A549 (cell line): ENCODE measurements at regions not wholly inside any gene's neighbourhood (a gene's known extent, or its start where the extent isn't known, plus 50 kb on each side); places are given as distances from the start of the nearest gene placed in this dataset.

Experiments
- ATAC-seq, 2 experiments: fragments of 200-7000 bp in 1 of 2; fragments of >200 bp in 1 of 2; cut with Nextera tagmentation in 1 of 2; cut with Tn5 transposase in 1 of 2; 3 replicates each; pipeline versions ENCODE4 v1.8.0 to v1.9.1; 2018 to 2020; ENCODE audit warnings: mild to moderate bottlenecking in 1 of 2, moderate library complexity in 1 of 2
- CTCF ChIA-PET: fragments of 300-600 bp; sonication (Branson Sonifier 250); formaldehyde crosslinking; extraction: SDS; loops from one replicate; lab custom pipeline; 2021; ENCODE audit warnings: antibody characterized with exemption, inconsistent platforms; lab: Yijun Ruan, JAX
- POLR2A ChIA-PET: fragments of 350-600 bp; formaldehyde crosslinking; extraction: SDS; loops from one replicate; lab custom pipeline; 2021; ENCODE audit warnings: antibody characterized with exemption, inconsistent platforms; lab: Yijun Ruan, JAX
- DNase-seq, 2 experiments: peaks; one replicate each; pipeline versions ENCODE4 v3.0.0 to v3.0.0-alpha.2; 2011 to 2016; ENCODE audit warnings: low read depth in 1 of 2, low spot score in 1 of 2
- FAIRE-seq: peaks from 2 replicates; lab custom pipeline; 2011; peaks lifted over from hg19 to GRCh38; lab: Jason Lieb, UNC
- H3K27ac ChIP-seq, 2 experiments: fragments of >200 bp; sonication (Bioruptor Twin); formaldehyde crosslinking; 3 replicates each; pipeline ENCODE4 v1.5.1; 2016 to 2017
- H3K4me1 ChIP-seq: fragments of >200 bp; sonication (Bioruptor Twin); formaldehyde crosslinking; 3 replicates; pipeline ENCODE4 v1.6.1; 2016
- H3K4me2 ChIP-seq: fragments of >200 bp; sonication (Bioruptor Twin); formaldehyde crosslinking; 3 replicates; pipeline ENCODE4 v1.6.1; 2016
- H3K4me3 ChIP-seq: fragments of >200 bp; sonication (Bioruptor Twin); formaldehyde crosslinking; 3 replicates; pipeline ENCODE4 v1.5.1; 2016
- H3K9me3 ChIP-seq: fragments of >200 bp; sonication (Bioruptor Twin); formaldehyde crosslinking; 3 replicates; pipeline ENCODE4 v1.6.1; 2016
- BCL3 ChIP-seq: fragments of >200 bp; sonication (Bioruptor Twin); formaldehyde crosslinking; IDR thresholded peaks from 3 replicates; pipeline ENCODE4 v1.6.1; 2016
- CBX2 ChIP-seq: fragments of 200-600 bp; sonication (generic); IDR thresholded peaks from 2 replicates; pipeline ENCODE4 v1.6.1; 2016; ENCODE audit warnings: low read depth, mild to moderate bottlenecking, borderline replicate concordance
- CEBPB ChIP-seq, 2 experiments: fragments of >200 bp in 1 of 2; sonication (Bioruptor Twin) in 1 of 2; formaldehyde crosslinking in 1 of 2; IDR thresholded peaks; 2 replicates each; pipeline ENCODE4 v1.6.1; 2012 to 2016
- CHD2 ChIP-seq: fragments of 150-350 bp; IDR thresholded peaks from 2 replicates; pipeline ENCODE4 v1.6.1; 2014; ENCODE audit warnings: low read length; ENCODE audit not compliant: partially characterized antibody
- CHD4 ChIP-seq: fragments of 200-600 bp; sonication (generic); IDR thresholded peaks from 2 replicates; pipeline ENCODE4 v1.6.1; 2016; ENCODE audit warnings: antibody characterized with exemption, mild to moderate bottlenecking, borderline replicate concordance
- E2F6 ChIP-seq: IDR thresholded peaks from 2 replicates; pipeline ENCODE4 v1.6.1; 2012; ENCODE audit warnings: low read depth, borderline replicate concordance
- ESRRA ChIP-seq: fragments of 150-350 bp; IDR thresholded peaks from 2 replicates; pipeline ENCODE4 v1.6.1; 2014; ENCODE audit warnings: mild to moderate bottlenecking, low read length, borderline replicate concordance
- GATA3 ChIP-seq: IDR thresholded peaks from 2 replicates; pipeline ENCODE4 v1.6.1; 2012; ENCODE audit warnings: borderline replicate concordance
- HDAC2 ChIP-seq: fragments of 200-600 bp; sonication (generic); IDR thresholded peaks from 2 replicates; pipeline ENCODE4 v1.6.1; 2016
- HOXB13 ChIP-seq: fragments of 250-450 bp; sonication (Bioruptor Pico); IDR thresholded peaks from 2 replicates; pipeline ENCODE4 v1.5.0; 2020; ENCODE audit warnings: low read depth, mild to moderate bottlenecking, moderate library complexity
- HOXB5 ChIP-seq: fragments of 250-450 bp; sonication (Bioruptor Pico); IDR thresholded peaks from 2 replicates; pipeline ENCODE4 v1.5.0; 2020; ENCODE audit warnings: mild to moderate bottlenecking, moderate library complexity
- JUN ChIP-seq, 2 experiments: fragments of >200 bp; sonication (Bioruptor Twin); formaldehyde crosslinking; IDR thresholded peaks; 2 replicates in 1 of 2; 3 replicates in 1 of 2; pipeline ENCODE4 v1.6.1; 2016 to 2017
- KDM1A ChIP-seq: fragments of 200-600 bp; sonication (generic); IDR thresholded peaks from 2 replicates; pipeline ENCODE4 v1.6.1; 2016; ENCODE audit warnings: low read depth, mild to moderate bottlenecking
- MAFK ChIP-seq: fragments of 450-650 bp; IDR thresholded peaks from 2 replicates; pipeline ENCODE4 v1.6.1; 2014; ENCODE audit not compliant: partially characterized antibody
- MAX ChIP-seq: IDR thresholded peaks from 2 replicates; pipeline ENCODE4 v1.6.1; 2012
- MAZ ChIP-seq: fragments of 150-350 bp; IDR thresholded peaks from 2 replicates; pipeline ENCODE4 v1.6.1; 2014; ENCODE audit warnings: antibody characterized with exemption, low read depth, low read length, borderline replicate concordance
- NFE2L2 ChIP-seq: fragments of 150-350 bp; conservative IDR thresholded peaks from 2 replicates; pipeline ENCODE4 v1.6.1; 2014; ENCODE audit warnings: low read length
- POLR2A ChIP-seq: IDR thresholded peaks from 2 replicates; pipeline ENCODE4 v1.6.1; 2012; ENCODE audit warnings: mild to moderate bottlenecking, low read length
- RARB ChIP-seq: fragments of 250-450 bp; sonication (Bioruptor Pico); IDR thresholded peaks from 2 replicates; pipeline ENCODE4 v1.8.0; 2021; ENCODE audit warnings: mild to moderate bottlenecking, moderate library complexity
- RCOR1 ChIP-seq: fragments of 150-350 bp; IDR thresholded peaks from 2 replicates; pipeline ENCODE4 v1.6.1; 2014; ENCODE audit warnings: antibody characterized with exemption, low read length, low read depth
- REST ChIP-seq: fragments of 200-600 bp; sonication (generic); IDR thresholded peaks from 2 replicates; pipeline ENCODE4 v1.6.1; 2016; ENCODE audit warnings: antibody characterized with exemption, mild to moderate bottlenecking, moderate library complexity
- RFX5 ChIP-seq: fragments of 450-650 bp; IDR thresholded peaks from 2 replicates; pipeline ENCODE4 v1.7.1; 2014; ENCODE audit warnings: antibody characterized with exemption, mild to moderate bottlenecking, moderate library complexity
- RNF2 ChIP-seq: fragments of 200-600 bp; sonication (generic); IDR thresholded peaks from 2 replicates; pipeline ENCODE4 v1.6.1; 2016; ENCODE audit warnings: low read depth, mild to moderate bottlenecking, antibody characterized with exemption, moderate library complexity, borderline replicate concordance
- SMC3 ChIP-seq: fragments of >200 bp; sonication (Bioruptor Twin); formaldehyde crosslinking; IDR thresholded peaks from 3 replicates; pipeline ENCODE4 v1.6.1; 2018; ENCODE audit warnings: inconsistent platforms
- SREBF2 ChIP-seq: fragments of 450-650 bp; IDR thresholded peaks from 2 replicates; pipeline ENCODE4 v1.6.1; 2014; ENCODE audit warnings: mild to moderate bottlenecking, moderate library complexity
- TFCP2L1 ChIP-seq: fragments of 250-450 bp; sonication (Bioruptor Pico); IDR thresholded peaks from 2 replicates; pipeline ENCODE4 v1.5.0; 2021; ENCODE audit warnings: mild to moderate bottlenecking
- ZFP36 ChIP-seq: fragments of 450-650 bp; IDR thresholded peaks from 2 replicates; pipeline ENCODE4 v1.6.1; 2014; ENCODE audit warnings: borderline replicate concordance; ENCODE audit not compliant: partially characterized antibody
- ZNF302 ChIP-seq: fragments of 250-450 bp; sonication (Bioruptor Pico); IDR thresholded peaks from 2 replicates; pipeline ENCODE4 v1.9.0; 2021; ENCODE audit warnings: inconsistent platforms, mild to moderate bottlenecking, moderate library complexity
- ZSCAN20 ChIP-seq: fragments of 250-450 bp; sonication (Bioruptor Pico); IDR thresholded peaks from 2 replicates; pipeline ENCODE4 v1.8.0; 2022; ENCODE audit warnings: mild to moderate bottlenecking, moderate library complexity
- WGBS: methylation state at CpG from one replicate; pipeline ENCODE4 v1.1.6; 2017; ENCODE audit errors: missing lambda C conversion rate; 5-methylcytosine and 5-hydroxymethylcytosine counted together
- TF ChIP-seq, protein P1 (sequence below): fragments of 150-350 bp; IDR thresholded peaks from 2 replicates; pipeline ENCODE4 v1.6.1; 2014; ENCODE audit warnings: low read depth, mild to moderate bottlenecking, low read length

- ChIA-PET CTCF (no interaction called here), POLR2A (no interaction called here)
- 53% methylated on average over 2 of the region's 2 CpGs for WGBS
- ATAC-seq: no peak
- no peaks in the 10 kb centered on the region for H3K4me1 ChIP-seq
- no peak for FAIRE-seq
- no peaks in the 10 kb centered on the region for H3K9me3 ChIP-seq
- DNase-seq: no peak
- no peak overlapping the region for H3K4me3 ChIP-seq
- no peak overlapping the region for H3K4me2 ChIP-seq
- TF ChIP-seq HDAC2 (no peak), RCOR1 (no peak), RARB (CRISPR knock-in tag) (no peak), MAFK (no peak), MAZ (no peak)
- no peak overlapping the region for H3K27ac ChIP-seq
Observed at GRCh38 chr4:79687006-79687405, 279.0 kb upstream of the GK2 start.

DNA sequence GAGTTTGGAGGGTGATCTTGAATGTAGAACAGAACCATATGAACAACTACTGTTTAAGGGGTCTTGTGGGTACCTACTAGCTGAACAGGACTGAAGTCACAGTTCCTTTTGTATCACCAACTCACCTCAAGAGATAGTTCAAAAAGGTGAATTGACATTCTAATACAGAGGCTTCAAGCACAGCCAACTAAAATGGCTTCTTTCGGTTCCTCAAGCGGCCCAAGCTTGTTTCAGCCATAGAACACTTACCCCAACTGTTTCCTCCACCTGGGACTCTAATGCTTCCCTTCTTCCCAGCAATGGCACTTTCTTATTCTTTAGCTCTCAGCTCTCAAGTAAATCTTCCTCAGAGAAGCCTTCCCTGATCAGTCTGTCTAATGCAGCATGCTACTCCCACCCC lies 277.5 kb upstream of the GK2 start:
- H3K9me3 ChIP-seq: no peaks in the 10 kb centered on the region
- H3K4me2 ChIP-seq: no peak overlapping the region
- DNase-seq: no peak
- TF ChIP-seq ESRRA (no peak), HOXB5 (no peak), JUN (IDR thresholded peaks at IDR 0.05) (no peak), POLR2A (no peak), RNF2 (no peak), CEBPB (IDR thresholded peaks at IDR 0.05) (no peak), E2F6 (no peak), MAX (no peak), BCL3 (no peak), CHD4 (no peak), GATA3 (no peak), KDM1A (no peak), CBX2 (no peak), SREBF2 (no peak), RARB (CRISPR knock-in tag) (no peak), SMC3 (no peak), ZNF302 (no peak), NFE2L2 (no peak), MAZ (no peak)
- TF ChIP-seq, protein P1, sequence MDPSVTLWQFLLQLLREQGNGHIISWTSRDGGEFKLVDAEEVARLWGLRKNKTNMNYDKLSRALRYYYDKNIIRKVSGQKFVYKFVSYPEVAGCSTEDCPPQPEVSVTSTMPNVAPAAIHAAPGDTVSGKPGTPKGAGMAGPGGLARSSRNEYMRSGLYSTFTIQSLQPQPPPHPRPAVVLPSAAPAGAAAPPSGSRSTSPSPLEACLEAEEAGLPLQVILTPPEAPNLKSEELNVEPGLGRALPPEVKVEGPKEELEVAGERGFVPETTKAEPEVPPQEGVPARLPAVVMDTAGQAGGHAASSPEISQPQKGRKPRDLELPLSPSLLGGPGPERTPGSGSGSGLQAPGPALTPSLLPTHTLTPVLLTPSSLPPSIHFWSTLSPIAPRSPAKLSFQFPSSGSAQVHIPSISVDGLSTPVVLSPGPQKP: no peak
- TF ChIP-seq, all 56 proteins: peak for 0
- ATAC-seq (no peak), FAIRE-seq (no peak)
- ChIA-PET POLR2A (no interaction called here), CTCF (no interaction called here)
- Histone ChIP-seq H3K4me1 (no peaks in the 10 kb centered on the region), H3K4me3 (no peak overlapping the region), H3K27ac (no peak overlapping the region)
- WGBS: 5% methylated on average over 2 of the region's 2 CpGs

DNA sequence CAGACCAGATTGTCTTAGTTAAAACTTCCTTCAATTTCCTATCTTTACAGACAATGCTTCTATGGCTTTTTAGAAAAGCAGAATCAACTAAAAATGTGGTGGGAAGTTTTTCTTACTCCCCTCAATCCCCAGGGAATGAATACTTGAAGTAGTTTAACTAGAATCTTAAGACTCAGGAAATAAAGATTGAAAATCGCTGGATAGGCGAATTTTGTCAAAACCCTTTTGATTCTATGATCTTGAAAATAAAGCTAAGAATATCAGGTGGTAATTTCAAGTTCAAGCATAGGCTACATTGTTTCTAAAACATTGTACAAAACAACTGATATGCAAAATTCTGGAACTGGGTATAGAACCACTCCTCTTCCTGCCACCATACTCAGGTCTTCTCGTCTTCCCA lies 276.5 kb upstream of the GK2 start:
- POLR2A ChIA-PET: no interaction called here

More for the DNA sequence above, 276.5 kb upstream of the GK2 start:
- FAIRE-seq (no peak), DNase-seq (no peak), ATAC-seq (no peak)
- Histone ChIP-seq H3K4me2 (no peak overlapping the region), H3K9me3 (no peaks in the 10 kb centered on the region), H3K27ac (no peak overlapping the region), H3K4me3 (no peak overlapping the region), H3K4me1 (no peaks in the 10 kb centered on the region)
- CTCF ChIA-PET: no interaction called here
- WGBS: 3% methylated on average over 3 of the region's 3 CpGs
- no peak for TF ChIP-seq ZSCAN20
- TF ChIP-seq RNF2: no peak
- no peak for TF ChIP-seq RCOR1
- TF ChIP-seq SREBF2: no peak
- TF ChIP-seq REST: no peak
- TF ChIP-seq TFCP2L1 (CRISPR knock-in tag): no peak
- TF ChIP-seq SMC3: no peak
- no peak for TF ChIP-seq RFX5
- no peak for TF ChIP-seq HOXB13 (CRISPR knock-in tag)
- no peak for TF ChIP-seq ZFP36
- no peak for TF ChIP-seq GATA3
- TF ChIP-seq ZNF302: no peak
- no peak for TF ChIP-seq CHD2
